ENCODE measurements at regions not wholly inside any gene's neighbourhood (a gene's known extent, or its start where the extent isn't known, plus 50 kb on each side); places are given as distances from the start of the nearest gene placed in this dataset.

- TF ChIP-seq ZNF518A (tag by site-specific recombination; conservative IDR thresholded peaks at IDR 0.05; ENCODE audit: low read depth) = no peak
- TF ChIP-seq ZNF558 (tag by site-specific recombination; IDR thresholded peaks at IDR 0.05) = no peak
- no peak for TF ChIP-seq ZNF2 (tag by site-specific recombination; IDR thresholded peaks at IDR 0.05)
Measured at GRCh38 chr5:119895066-119895465, 265.7 kb downstream of the FAM170A start (continued).

GRCh38 chr5:119896826-119897536 is 267.6 kb downstream of the FAM170A start:
- ChIA-PET POLR2A (no interaction called here), CTCF (no interaction called here)

GRCh38 chr5:119897537-119898370 is 268.4 kb downstream of the FAM170A start:
- Histone ChIP-seq H3K27ac (ENCODE audit: extremely low read depth, low read depth, low read length) (no peak overlapping the region), H3K4me1 (ENCODE audit: control insufficient read depth, insufficient read depth, low read length) (no peaks in the 10 kb centered on the region), H3K36me3 (ENCODE audit: control insufficient read depth in 2 of 2, insufficient read depth in 1 of 2, low read length in 2 of 2) (no peaks in the 10 kb centered on the region), H3K9me3 (ENCODE audit: control insufficient read depth, insufficient read depth, low read depth, low read length) (no peaks in the 10 kb centered on the region), H3K4me3 (ENCODE audit: low read depth, low read length) (no peak overlapping the region)
- ChIA-PET POLR2A (no interaction called here), CTCF (no interaction called here)
- TF ChIP-seq ZNF19 (tag by site-specific recombination; IDR thresholded peaks at IDR 0.05; ENCODE audit: low read depth) (no peak), ZNF677 (tag by site-specific recombination; IDR thresholded peaks at IDR 0.05) (no peak), ZNF560 (tag by site-specific recombination; IDR thresholded peaks at IDR 0.05; ENCODE audit: borderline replicate concordance) (no peak)

More at GRCh38 chr5:119896826-119897536, 267.6 kb downstream of the FAM170A start:
- Histone ChIP-seq H3K4me3 (ENCODE audit: low read depth, low read length) (no peak overlapping the region), H3K36me3 (ENCODE audit: control insufficient read depth in 2 of 2, insufficient read depth in 1 of 2, low read length in 2 of 2) (no peaks in the 10 kb centered on the region), H3K9me3 (ENCODE audit: control insufficient read depth, insufficient read depth, low read depth, low read length) (no peaks in the 10 kb centered on the region), H3K27ac (ENCODE audit: extremely low read depth, low read depth, low read length) (no peak overlapping the region), H3K4me1 (ENCODE audit: control insufficient read depth, insufficient read depth, low read length) (no peaks in the 10 kb centered on the region)
- TF ChIP-seq GLIS2 (tag by site-specific recombination; IDR thresholded peaks at IDR 0.05) (no peak), ZNF37A (tag by site-specific recombination; IDR thresholded peaks at IDR 0.05) (no peak), ZBTB17 (tag by site-specific recombination; IDR thresholded peaks at IDR 0.05) (no peak), ZNF394 (tag by site-specific recombination; IDR thresholded peaks at IDR 0.05; ENCODE audit: borderline replicate concordance) (no peak), GLI2 (tag by site-specific recombination; IDR thresholded peaks at IDR 0.05; ENCODE audit: borderline replicate concordance, low read depth) (no peak), IKZF3 (tag by site-specific recombination; IDR thresholded peaks at IDR 0.05) (no peak), ZNF544 (tag by site-specific recombination; IDR thresholded peaks at IDR 0.05) (no peak), ZNF114 (tag by site-specific recombination; IDR thresholded peaks at IDR 0.05) (no peak), ZBTB1 (tag by site-specific recombination; IDR thresholded peaks at IDR 0.05) (no peak), ZNF10 (tag by site-specific recombination; IDR thresholded peaks at IDR 0.05) (no peak), SP2 (tag by site-specific recombination; IDR thresholded peaks at IDR 0.05) (no peak), ZNF580 (tag by site-specific recombination; IDR thresholded peaks at IDR 0.05) (no peak), ZNF48 (tag by site-specific recombination; IDR thresholded peaks at IDR 0.05) (no peak), ZSCAN18 (tag by site-specific recombination; IDR thresholded peaks at IDR 0.05) (no peak), WT1 (tag by site-specific recombination; IDR thresholded peaks at IDR 0.05) (no peak)

All from HEK293 (cell line).